Mesendoderm (in vitro differentiated cells): ENCODE measurements at regions not wholly inside any gene's neighbourhood (a gene's known extent, or its start where the extent isn't known, plus 50 kb on each side); places are given as distances from the start of the nearest gene placed in this dataset.

Experiments
- DNase-seq: peaks from one replicate; pipeline ENCODE4 v3.0.0; 2013
- H2AK5ac ChIP-seq: 2 replicates; pipeline ENCODE4 v1.6.1; 2013; ENCODE audit warnings: low read length, inconsistent platforms
- H2BK120ac ChIP-seq: 2 replicates; pipeline ENCODE4 v1.6.1; 2013; ENCODE audit warnings: low read depth, mild to moderate bottlenecking, low read length, moderate library complexity, mixed read lengths
- H2BK15ac ChIP-seq: replicated peaks from 2 replicates; pipeline ENCODE4 v1.6.1; 2013; ENCODE audit warnings: low read depth, mild to moderate bottlenecking, moderate library complexity
- H2BK5ac ChIP-seq: 2 replicates; pipeline ENCODE4 v1.6.1; 2013; ENCODE audit warnings: low read length, inconsistent platforms
- H3K18ac ChIP-seq: 2 replicates; pipeline ENCODE4 v1.6.1; 2013; ENCODE audit warnings: mild to moderate bottlenecking, low read length, mixed read lengths
- H3K23ac ChIP-seq: one replicate; pipeline ENCODE4 v1.6.1; 2013; ENCODE audit warnings: low read length
- H3K27ac ChIP-seq: 2 replicates; pipeline ENCODE4 v1.5.1; 2013; ENCODE audit warnings: low read depth, mild to moderate bottlenecking, inconsistent platforms, low read length, moderate library complexity
- H3K27me3 ChIP-seq: 2 replicates; pipeline ENCODE4 v1.6.1; 2013; ENCODE audit warnings: low read length, control low read depth, mild to moderate bottlenecking, inconsistent platforms; ENCODE audit not compliant: insufficient read depth, poor library complexity
- H3K36me3 ChIP-seq: 2 replicates; pipeline ENCODE4 v1.6.1; 2013; ENCODE audit warnings: low read length, inconsistent platforms; ENCODE audit not compliant: control insufficient read depth, insufficient read depth
- H3K4ac ChIP-seq: one replicate; pipeline ENCODE4 v1.6.1; 2013; ENCODE audit warnings: low read depth, mild to moderate bottlenecking, low read length, moderate library complexity
- H3K4me1 ChIP-seq: 2 replicates; pipeline ENCODE4 v1.6.1; 2013; ENCODE audit warnings: low read depth, low read length, inconsistent platforms; ENCODE audit not compliant: control insufficient read depth
- H3K4me2 ChIP-seq: 2 replicates; pipeline ENCODE4 v1.6.1; 2013; ENCODE audit warnings: low read length
- H3K4me3 ChIP-seq: 2 replicates; pipeline ENCODE4 v1.5.1; 2013; ENCODE audit warnings: mild to moderate bottlenecking, low read length
- H3K56ac ChIP-seq: one replicate; pipeline ENCODE4 v1.6.1; 2013; ENCODE audit warnings: low read length
- H3K79me1 ChIP-seq: 2 replicates; pipeline ENCODE4 v1.6.1; 2013; ENCODE audit warnings: low read length, inconsistent platforms
- H3K79me2 ChIP-seq: 2 replicates; pipeline ENCODE4 v1.6.1; 2013; ENCODE audit warnings: mild to moderate bottlenecking, low read length; ENCODE audit not compliant: control insufficient read depth, insufficient read depth
- H3K9ac ChIP-seq: 2 replicates; pipeline ENCODE4 v1.6.1; 2013; ENCODE audit warnings: low read length, inconsistent platforms
- H4K5ac ChIP-seq: one replicate; pipeline ENCODE4 v1.6.1; 2013; ENCODE audit warnings: low read length
- H4K8ac ChIP-seq: one replicate; pipeline ENCODE4 v1.6.1; 2013; ENCODE audit warnings: low read depth, mild to moderate bottlenecking, control low read depth, low read length, moderate library complexity
- WGBS: extraction: QIAGEN DNeasy Blood & Tissue Kit; methylation state at CpG from one replicate; pipeline ENCODE4 v1.1.7; 2013; ENCODE audit warnings: low lambda C conversion rate, missing lambda C conversion rate; ENCODE audit not compliant: insufficient coverage; ENCODE audit errors: extremely low coverage; 5-methylcytosine and 5-hydroxymethylcytosine counted together

- H3K4me1 ChIP-seq: no peaks in the 10 kb centered on the region
- H2BK120ac ChIP-seq: no peak overlapping the region
- no peak overlapping the region for H2AK5ac ChIP-seq
- no CpG with 5 or more reads among the region's 9 CpGs for WGBS
- H3K18ac ChIP-seq: no peak overlapping the region
- no peak overlapping the region for H3K23ac ChIP-seq
- no peaks in the 10 kb centered on the region for H3K79me2 ChIP-seq
- no peaks in the 10 kb centered on the region for H3K36me3 ChIP-seq
- no peaks in the 10 kb centered on the region for H3K27me3 ChIP-seq
- no peak overlapping the region for H4K5ac ChIP-seq
- no peak overlapping the region for H2BK5ac ChIP-seq
- no peak overlapping the region for H3K4ac ChIP-seq
- no peak overlapping the region for H2BK15ac ChIP-seq
- no peak overlapping the region for H3K56ac ChIP-seq
- H3K4me2 ChIP-seq: no peak overlapping the region
- H3K79me1 ChIP-seq: no peaks in the 10 kb centered on the region
- H3K4me3 ChIP-seq: no peak overlapping the region
- no peak overlapping the region for H3K27ac ChIP-seq
- no peak overlapping the region for H4K8ac ChIP-seq
- DNase-seq: no peak
- H3K9ac ChIP-seq: no peak overlapping the region
These were observed 349.0 kb downstream of the BRINP1 start for GRCh38 chr9:119020284-119020683.

DNA sequence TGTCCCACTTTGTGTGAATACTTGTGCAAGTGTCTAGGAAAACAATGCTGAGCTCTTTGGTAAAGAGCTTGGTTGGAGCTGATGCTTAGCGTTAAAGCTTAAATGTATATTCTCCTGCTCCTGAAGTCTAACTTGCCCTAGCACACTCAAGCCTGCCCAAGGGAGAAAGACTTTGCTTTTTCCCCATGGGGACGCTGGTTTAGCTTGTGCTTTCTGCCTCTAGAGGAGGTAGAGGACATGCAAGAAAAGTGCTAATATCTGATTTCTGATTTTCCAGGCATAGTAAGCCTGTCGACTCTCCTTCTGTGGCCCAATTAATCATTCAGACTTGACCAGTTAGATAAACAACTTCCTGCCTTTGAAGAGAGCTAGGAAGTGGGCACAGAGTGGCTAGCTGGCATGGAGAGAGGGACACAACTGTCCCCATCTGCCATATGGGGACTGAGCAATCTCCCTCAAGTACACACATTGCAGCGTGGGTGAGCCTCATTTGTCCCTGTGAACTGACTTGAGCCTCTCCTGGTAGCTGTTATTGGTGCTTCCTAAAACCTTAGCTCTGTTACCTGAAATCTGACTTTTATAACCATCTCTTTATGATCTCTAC is 348.4 kb downstream of the BRINP1 start:
- no peak overlapping the region for H4K8ac ChIP-seq
- H3K27me3 ChIP-seq: no peaks in the 10 kb centered on the region
- H3K23ac ChIP-seq: no peak overlapping the region
- WGBS: no CpG with 5 or more reads among the region's 4 CpGs
- H3K4me3 ChIP-seq: no peak overlapping the region
- no peak overlapping the region for H4K5ac ChIP-seq
- no peaks in the 10 kb centered on the region for H3K79me1 ChIP-seq
- H3K56ac ChIP-seq: no peak overlapping the region
- H3K4me2 ChIP-seq: no peak overlapping the region
- no peak overlapping the region for H2AK5ac ChIP-seq
- H3K79me2 ChIP-seq: no peaks in the 10 kb centered on the region
- no peak overlapping the region for H2BK120ac ChIP-seq
- no peak overlapping the region for H2BK15ac ChIP-seq
- H3K9ac ChIP-seq: no peak overlapping the region
- no peaks in the 10 kb centered on the region for H3K36me3 ChIP-seq
- no peaks in the 10 kb centered on the region for H3K4me1 ChIP-seq
- DNase-seq: no peak
- no peak overlapping the region for H3K27ac ChIP-seq
- H3K4ac ChIP-seq: no peak overlapping the region
- no peak overlapping the region for H2BK5ac ChIP-seq
- no peak overlapping the region for H3K18ac ChIP-seq

DNA sequence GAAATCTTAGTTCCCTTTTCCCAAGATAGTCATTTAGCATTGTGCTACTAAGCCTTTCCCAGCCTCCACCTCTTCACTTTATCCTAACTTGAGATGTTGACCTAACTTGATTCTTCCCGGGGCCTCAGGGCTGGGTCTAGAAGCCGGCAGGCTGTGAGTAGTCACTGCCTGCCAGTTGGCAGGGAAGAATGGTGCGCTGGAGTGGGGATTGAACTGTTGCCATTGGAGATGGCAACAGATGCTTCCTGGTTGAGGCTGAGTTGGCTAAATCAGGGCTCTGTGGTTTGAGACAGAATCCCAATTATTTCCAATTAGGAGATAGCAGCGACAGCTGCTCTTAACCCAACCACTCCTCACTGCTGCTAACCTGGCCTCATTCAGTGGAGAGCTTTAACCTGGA is 343.1 kb downstream of the BRINP1 start:
- H3K23ac ChIP-seq: no peak overlapping the region
- DNase-seq: peak; percentile 13
- no peak overlapping the region for H2BK5ac ChIP-seq
- no peaks in the 10 kb centered on the region for H3K79me2 ChIP-seq
- H3K4me1 ChIP-seq: no peaks in the 10 kb centered on the region
- H3K4me2 ChIP-seq: no peak overlapping the region
- no peak overlapping the region for H3K18ac ChIP-seq
- no peak overlapping the region for H4K5ac ChIP-seq
- H3K4me3 ChIP-seq: no peak overlapping the region
- H2AK5ac ChIP-seq: no peak overlapping the region
- WGBS: no CpG with 5 or more reads among the region's 4 CpGs
- H4K8ac ChIP-seq: no peak overlapping the region
- H3K9ac ChIP-seq: no peak overlapping the region
- no peaks in the 10 kb centered on the region for H3K79me1 ChIP-seq
- H2BK15ac ChIP-seq: no peak overlapping the region
- H3K4ac ChIP-seq: no peak overlapping the region
- H3K27me3 ChIP-seq: no peaks in the 10 kb centered on the region
- H2BK120ac ChIP-seq: no peak overlapping the region
- no peak overlapping the region for H3K27ac ChIP-seq
- H3K36me3 ChIP-seq: no peaks in the 10 kb centered on the region
- no peak overlapping the region for H3K56ac ChIP-seq

- no peak overlapping the region for H3K27ac ChIP-seq
These were observed 341.1 kb downstream of the BRINP1 start for GRCh38 chr9:119027901-119028699.

GRCh38 chr9:119029886-119030285 is 339.3 kb downstream of the BRINP1 start:
- Histone ChIP-seq H3K36me3 (no peaks in the 10 kb centered on the region), H3K56ac (no peak overlapping the region), H2BK15ac (no peak overlapping the region), H3K9ac (no peak overlapping the region), H4K8ac (no peak overlapping the region), H3K27ac (no peak overlapping the region), H2BK5ac (no peak overlapping the region), H3K27me3 (no peaks in the 10 kb centered on the region), H3K4me2 (no peak overlapping the region), H3K4me3 (no peak overlapping the region), H3K79me2 (no peaks in the 10 kb centered on the region), H4K5ac (no peak overlapping the region), H2BK120ac (no peak overlapping the region), H3K79me1 (no peaks in the 10 kb centered on the region), H3K18ac (no peak overlapping the region), H2AK5ac (no peak overlapping the region), H3K4ac (no peak overlapping the region), H3K4me1 (no peaks in the 10 kb centered on the region), H3K23ac (no peak overlapping the region)
- no peak for DNase-seq
- no CpG with 5 or more reads among the region's 5 CpGs for WGBS

More at GRCh38 chr9:119027901-119028699, 341.1 kb downstream of the BRINP1 start:
- no peak for DNase-seq
- no peaks in the 10 kb centered on the region for H3K27me3 ChIP-seq
- no peak overlapping the region for H4K8ac ChIP-seq
- no peak overlapping the region for H2AK5ac ChIP-seq
- no CpG with 5 or more reads among the region's 7 CpGs for WGBS
- no peak overlapping the region for H3K4ac ChIP-seq
- no peaks in the 10 kb centered on the region for H3K36me3 ChIP-seq
- no peak overlapping the region for H3K56ac ChIP-seq
- H2BK5ac ChIP-seq: no peak overlapping the region
- H3K79me2 ChIP-seq: no peaks in the 10 kb centered on the region
- no peak overlapping the region for H2BK15ac ChIP-seq
- no peak overlapping the region for H3K4me2 ChIP-seq
- H3K4me1 ChIP-seq: no peaks in the 10 kb centered on the region
- H3K4me3 ChIP-seq: no peak overlapping the region
- no peak overlapping the region for H3K9ac ChIP-seq
- no peak overlapping the region for H2BK120ac ChIP-seq
- no peak overlapping the region for H3K18ac ChIP-seq
- no peaks in the 10 kb centered on the region for H3K79me1 ChIP-seq
- no peak overlapping the region for H3K23ac ChIP-seq
- no peak overlapping the region for H4K5ac ChIP-seq
